ENCODE measurements at regions not wholly inside any gene's neighbourhood (a gene's known extent, or its start where the extent isn't known, plus 50 kb on each side); places are given as distances from the start of the nearest gene placed in this dataset.
"Not testable (repeated sequence)": the region's sequence is repeated elsewhere in the genome, so short reads cannot be mapped to it uniquely, and the experiment has no call there.

- H3K36me3 Mint-ChIP-seq = no peaks in the 10 kb centered on the region
- no peaks in the 10 kb centered on the region for H3K9me3 Mint-ChIP-seq
- no peak overlapping the region for H3K27ac Mint-ChIP-seq
- no peak for DNase-seq (ENCODE audit: low spot score in 2 of 2, unreplicated experiment in 2 of 2)
- H3K4me3 Mint-ChIP-seq = no peak overlapping the region
- H3K27me3 Mint-ChIP-seq (ENCODE audit: low read depth) = no peaks in the 10 kb centered on the region
- no peaks in the 10 kb centered on the region for H3K4me1 Mint-ChIP-seq
- TF ChIP-seq CTCF (IDR thresholded peaks at IDR 0.05; ENCODE audit: unreplicated experiment) = no peak
Measured at GRCh38 chr10:4279655-4280054, 494.6 kb upstream of the KLF6 start.

GRCh38 chr10:4278186-4278585 is 493.2 kb upstream of the KLF6 start:
- H3K9me3 Mint-ChIP-seq = no peaks in the 10 kb centered on the region
- H3K4me1 Mint-ChIP-seq = no peaks in the 10 kb centered on the region
- no peak overlapping the region for H3K4me3 Mint-ChIP-seq
- DNase-seq (ENCODE audit: low spot score in 2 of 2, unreplicated experiment in 2 of 2) = no peak
- no peaks in the 10 kb centered on the region for H3K27me3 Mint-ChIP-seq (ENCODE audit: low read depth)
- no peak for TF ChIP-seq CTCF (IDR thresholded peaks at IDR 0.05; ENCODE audit: unreplicated experiment)
- no peak overlapping the region for H3K27ac Mint-ChIP-seq
- H3K36me3 Mint-ChIP-seq = no peaks in the 10 kb centered on the region

GRCh38 chr10:4276151-4276550 is 491.1 kb upstream of the KLF6 start:
- TF ChIP-seq CTCF (IDR thresholded peaks at IDR 0.05; ENCODE audit: unreplicated experiment) = no peak
- Mint-ChIP-seq H3K27ac (no peak overlapping the region), H3K9me3 (no peaks in the 10 kb centered on the region), H3K4me1 (no peaks in the 10 kb centered on the region), H3K36me3 (no peaks in the 10 kb centered on the region), H3K4me3 (no peak overlapping the region), H3K27me3 (ENCODE audit: low read depth) (no peaks in the 10 kb centered on the region)
- no peak for DNase-seq (ENCODE audit: low spot score in 2 of 2, unreplicated experiment in 2 of 2)

- DNase-seq (ENCODE audit: low spot score in 2 of 2, unreplicated experiment in 2 of 2); H3K36me3 Mint-ChIP-seq; H3K4me3 Mint-ChIP-seq; H3K27ac Mint-ChIP-seq; H3K9me3 Mint-ChIP-seq; H3K27me3 Mint-ChIP-seq (ENCODE audit: low read depth); H3K4me1 Mint-ChIP-seq: not testable (repeated sequence)
Measured at GRCh38 chr10:4274671-4275070, 489.7 kb upstream of the KLF6 start.

- Mint-ChIP-seq H3K27ac (no peak overlapping the region), H3K36me3 (no peaks in the 10 kb centered on the region), H3K4me3 (no peak overlapping the region), H3K4me1 (peaks cover 15% of the 10 kb centered on the region), H3K9me3 (no peaks in the 10 kb centered on the region), H3K27me3 (ENCODE audit: low read depth) (no peaks in the 10 kb centered on the region)
- DNase-seq (ENCODE audit: low spot score in 2 of 2, unreplicated experiment in 2 of 2) = no peak
- no peak for TF ChIP-seq CTCF (IDR thresholded peaks at IDR 0.05; ENCODE audit: unreplicated experiment)
Measured at GRCh38 chr10:4271193-4271592, 486.2 kb upstream of the KLF6 start.

- H3K27me3 Mint-ChIP-seq (ENCODE audit: low read depth) = no peaks in the 10 kb centered on the region
- no peaks in the 10 kb centered on the region for H3K9me3 Mint-ChIP-seq
- no peak for TF ChIP-seq CTCF (IDR thresholded peaks at IDR 0.05; ENCODE audit: unreplicated experiment)
- no peak for DNase-seq (ENCODE audit: low spot score in 2 of 2, unreplicated experiment in 2 of 2)
- no peaks in the 10 kb centered on the region for H3K36me3 Mint-ChIP-seq
- peak overlapping the region; percentile 1 for H3K27ac Mint-ChIP-seq
- peaks cover 15% of the 10 kb centered on the region for H3K4me1 Mint-ChIP-seq
- no peak overlapping the region for H3K4me3 Mint-ChIP-seq
Measured at GRCh38 chr10:4270116-4270515, 485.1 kb upstream of the KLF6 start.

GRCh38 chr10:4268490-4268889 is 483.5 kb upstream of the KLF6 start:
- not testable (repeated sequence) for H3K9me3 Mint-ChIP-seq; H3K36me3 Mint-ChIP-seq; H3K27me3 Mint-ChIP-seq (ENCODE audit: low read depth); H3K27ac Mint-ChIP-seq; H3K4me3 Mint-ChIP-seq; DNase-seq (ENCODE audit: low spot score in 2 of 2, unreplicated experiment in 2 of 2)
- peaks cover 15% of the 10 kb centered on the region for H3K4me1 Mint-ChIP-seq
